ENCODE measurements at regions not wholly inside any gene's neighbourhood (a gene's known extent, or its start where the extent isn't known, plus 50 kb on each side); places are given as distances from the start of the nearest gene placed in this dataset.

DNA sequence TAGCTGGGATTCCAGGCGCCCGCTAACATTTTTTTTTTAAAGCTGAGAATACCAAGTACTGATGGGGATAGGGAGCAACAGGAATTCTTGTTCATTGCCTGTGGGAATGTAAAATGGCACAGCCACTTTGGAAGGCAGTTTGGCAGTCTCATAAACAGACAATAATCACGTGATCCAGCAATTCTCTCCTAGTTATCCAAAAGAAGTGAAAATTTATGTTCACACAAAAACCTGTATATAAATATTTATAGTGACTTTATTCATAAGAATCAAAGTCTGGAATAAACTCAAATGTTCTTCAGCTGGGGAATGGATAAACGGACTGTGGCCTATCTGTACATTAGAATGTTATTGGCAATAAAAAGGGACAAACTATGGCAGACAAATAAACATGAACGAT lies 72.5 kb upstream of the NEO1 start:
- intact Hi-C loops (cut with DNase I): no loop called here
- WGBS, 2 donors: 77 to 80% methylated on average over 5 of the region's 5 CpGs
- Histone ChIP-seq H3K27ac (no peak overlapping the region), H3K9me3 (peaks cover 0 to 14% (median 0%) of the 10 kb centered on the region in 11 donors), H3K4me1 (no peaks in the 10 kb centered on the region), H3K27me3 (peaks cover 0 to 63% (median 25%) of the 10 kb centered on the region in 7 donors), H3K4me3 (no peak overlapping the region), H3K36me3 (no peaks in the 10 kb centered on the region)
- DNase-seq (no peak), ATAC-seq (no peak)
- TF ChIP-seq, protein P1, sequence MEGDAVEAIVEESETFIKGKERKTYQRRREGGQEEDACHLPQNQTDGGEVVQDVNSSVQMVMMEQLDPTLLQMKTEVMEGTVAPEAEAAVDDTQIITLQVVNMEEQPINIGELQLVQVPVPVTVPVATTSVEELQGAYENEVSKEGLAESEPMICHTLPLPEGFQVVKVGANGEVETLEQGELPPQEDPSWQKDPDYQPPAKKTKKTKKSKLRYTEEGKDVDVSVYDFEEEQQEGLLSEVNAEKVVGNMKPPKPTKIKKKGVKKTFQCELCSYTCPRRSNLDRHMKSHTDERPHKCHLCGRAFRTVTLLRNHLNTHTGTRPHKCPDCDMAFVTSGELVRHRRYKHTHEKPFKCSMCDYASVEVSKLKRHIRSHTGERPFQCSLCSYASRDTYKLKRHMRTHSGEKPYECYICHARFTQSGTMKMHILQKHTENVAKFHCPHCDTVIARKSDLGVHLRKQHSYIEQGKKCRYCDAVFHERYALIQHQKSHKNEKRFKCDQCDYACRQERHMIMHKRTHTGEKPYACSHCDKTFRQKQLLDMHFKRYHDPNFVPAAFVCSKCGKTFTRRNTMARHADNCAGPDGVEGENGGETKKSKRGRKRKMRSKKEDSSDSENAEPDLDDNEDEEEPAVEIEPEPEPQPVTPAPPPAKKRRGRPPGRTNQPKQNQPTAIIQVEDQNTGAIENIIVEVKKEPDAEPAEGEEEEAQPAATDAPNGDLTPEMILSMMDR (IDR thresholded peaks at IDR 0.05): no peak

DNA sequence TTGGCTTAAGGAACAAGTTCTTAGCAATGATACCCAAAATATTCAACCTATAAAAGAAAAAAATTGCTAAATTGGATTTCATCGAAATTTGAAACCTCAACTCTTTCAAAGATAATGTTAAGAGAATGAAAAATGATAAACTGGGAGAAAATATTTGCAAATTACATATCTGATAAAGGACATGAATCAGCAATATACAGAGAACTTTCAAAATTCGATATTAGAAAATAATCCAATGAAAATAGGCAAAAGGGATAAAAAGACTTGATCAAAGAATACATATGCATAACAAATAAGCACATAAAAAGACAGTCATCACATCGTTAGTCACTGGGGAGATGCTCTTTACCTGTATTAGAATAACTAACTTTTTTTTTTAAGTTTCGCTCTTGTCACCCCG lies 73.0 kb upstream of the NEO1 start:
- peaks cover 0 to 67% (median 22%) of the 10 kb centered on the region in 7 donors for H3K27me3 ChIP-seq
- no peak overlapping the region for H3K27ac ChIP-seq
- TF ChIP-seq, protein P1 (IDR thresholded peaks at IDR 0.05): no peak
- DNase-seq (no peak), ATAC-seq (no peak)
- intact Hi-C loops (cut with DNase I): no loop called here
- peaks cover 0 to 10% (median 0%) of the 10 kb centered on the region in 11 donors for H3K9me3 ChIP-seq
- no peaks in the 10 kb centered on the region for H3K4me1 ChIP-seq
- no peaks in the 10 kb centered on the region for H3K36me3 ChIP-seq
- WGBS, 2 donors: 60 to 62% methylated on average over 5 of the region's 5 CpGs
- H3K4me3 ChIP-seq: no peak overlapping the region

DNA sequence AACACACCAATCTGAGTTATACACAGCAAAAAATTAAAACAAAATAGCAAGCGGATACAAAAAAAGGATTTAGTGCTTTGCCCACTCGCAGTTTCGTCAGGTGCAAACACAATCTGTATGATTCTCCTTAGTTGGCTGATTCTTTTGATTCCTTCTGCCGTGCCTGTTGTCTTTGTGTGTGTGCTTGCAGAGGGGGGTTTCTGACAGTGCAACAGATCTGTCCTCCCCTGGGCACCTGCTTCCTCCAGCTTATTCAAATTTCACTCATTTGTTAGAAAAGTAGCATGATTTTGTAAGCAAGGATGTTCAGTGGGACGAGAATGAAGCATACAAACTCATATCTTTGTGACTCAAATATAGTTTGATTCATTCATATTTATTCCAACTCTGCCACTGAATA lies 74.0 kb upstream of the NEO1 start:
- ATAC-seq: no peak
- no peaks in the 10 kb centered on the region for H3K36me3 ChIP-seq
- 74 to 84% methylated on average over 5 of the region's 5 CpGs for WGBS, 2 donors
- H3K4me3 ChIP-seq: no peak overlapping the region
- intact Hi-C loops (cut with DNase I): no loop called here
- peaks cover 0 to 74% (median 22%) of the 10 kb centered on the region in 7 donors for H3K27me3 ChIP-seq
- no peak overlapping the region for H3K27ac ChIP-seq
- H3K9me3 ChIP-seq: no peaks in the 10 kb centered on the region
- TF ChIP-seq, protein P1 (IDR thresholded peaks at IDR 0.05): no peak
- no peaks in the 10 kb centered on the region for H3K4me1 ChIP-seq
- no peak for DNase-seq

DNA sequence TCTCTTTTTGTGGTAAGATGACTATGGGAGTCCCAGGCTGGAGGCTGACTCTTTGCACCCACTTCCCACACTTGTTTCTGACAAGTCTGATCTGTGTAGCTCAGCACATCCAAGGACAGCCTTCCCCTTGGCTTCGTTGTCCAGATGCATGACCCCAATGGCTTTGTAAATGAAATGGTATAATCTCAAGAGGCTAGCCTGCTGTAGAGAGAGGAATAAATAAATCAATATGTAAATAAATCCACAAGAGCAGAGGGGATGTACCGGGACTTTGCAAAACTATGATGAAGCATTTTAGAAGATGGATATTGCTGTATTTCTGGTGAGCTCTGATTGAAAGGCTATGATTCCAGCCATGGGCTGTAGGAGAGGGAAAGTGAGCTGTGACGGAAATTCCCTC lies 79.9 kb upstream of the NEO1 start:
- TF ChIP-seq, protein P1 (IDR thresholded peaks at IDR 0.05): no peak
- Histone ChIP-seq H3K27ac (no peak overlapping the region), H3K4me3 (peak overlapping the region in 2 of 10 donors; percentile 34 to 45), H3K36me3 (no peaks in the 10 kb centered on the region), H3K4me1 (peaks cover 0 to 16% (median 0%) of the 10 kb centered on the region in 9 donors), H3K9me3 (no peaks in the 10 kb centered on the region), H3K27me3 (peaks cover 0 to 70% (median 21%) of the 10 kb centered on the region in 7 donors)
- WGBS, 2 donors: 63 to 65% methylated on average over 3 of the region's 3 CpGs
- DNase-seq (no peak), ATAC-seq (no peak)
- intact Hi-C loops (cut with DNase I): no loop called here
